ENCODE measurements at regions not wholly inside any gene's neighbourhood (a gene's known extent, or its start where the extent isn't known, plus 50 kb on each side); places are given as distances from the start of the nearest gene placed in this dataset.

DNA sequence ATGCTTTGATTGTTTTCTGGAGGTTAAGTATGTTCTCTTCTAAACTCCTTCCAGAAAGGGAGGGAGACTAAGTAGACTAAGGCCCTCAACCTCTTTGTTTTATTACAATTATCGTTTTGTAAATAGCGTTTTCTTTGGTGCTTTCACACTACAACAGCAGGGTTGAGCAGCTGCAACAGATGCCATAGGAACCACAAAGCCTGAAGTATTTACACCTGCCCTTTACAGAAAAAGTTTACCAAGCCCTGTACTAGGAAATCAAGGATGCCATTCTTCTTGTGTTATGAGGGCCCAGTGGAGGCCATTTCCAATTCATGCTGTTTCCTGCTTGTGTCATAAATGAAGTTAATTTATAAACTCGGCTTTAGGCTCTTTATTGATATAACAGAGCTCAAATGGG, 914.8 kb downstream of the DCDC2C start:
- no peak for DNase-seq

DNA sequence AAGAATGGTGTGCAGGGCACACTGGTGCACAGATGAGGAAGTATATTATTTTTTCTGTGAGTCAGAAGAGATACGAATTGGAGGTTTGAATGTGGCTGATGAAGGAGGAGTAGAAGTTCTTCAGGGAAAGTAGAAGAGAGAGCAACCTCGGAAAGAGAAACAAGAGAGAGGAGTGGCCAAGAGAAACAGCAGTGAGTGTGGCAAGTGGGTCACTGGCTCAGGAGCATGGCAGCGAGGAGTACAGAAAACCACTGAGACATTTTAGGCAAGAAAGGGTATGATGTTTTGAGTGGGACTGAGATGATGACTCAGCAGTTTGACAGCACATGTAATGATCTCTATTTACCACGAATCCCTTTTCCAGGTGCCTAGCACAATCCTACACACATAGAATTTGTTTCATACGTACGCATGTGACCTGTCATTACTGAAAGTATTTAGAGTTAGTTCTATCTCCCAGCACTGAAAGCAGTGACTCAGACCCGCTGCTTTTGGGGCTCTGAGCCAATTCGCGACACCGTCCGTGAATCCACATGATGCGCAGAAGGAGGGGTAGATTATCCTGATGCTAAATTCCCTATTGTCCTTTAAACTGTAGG, 915.4 kb downstream of the DCDC2C start:
- no peak for DNase-seq

DNA sequence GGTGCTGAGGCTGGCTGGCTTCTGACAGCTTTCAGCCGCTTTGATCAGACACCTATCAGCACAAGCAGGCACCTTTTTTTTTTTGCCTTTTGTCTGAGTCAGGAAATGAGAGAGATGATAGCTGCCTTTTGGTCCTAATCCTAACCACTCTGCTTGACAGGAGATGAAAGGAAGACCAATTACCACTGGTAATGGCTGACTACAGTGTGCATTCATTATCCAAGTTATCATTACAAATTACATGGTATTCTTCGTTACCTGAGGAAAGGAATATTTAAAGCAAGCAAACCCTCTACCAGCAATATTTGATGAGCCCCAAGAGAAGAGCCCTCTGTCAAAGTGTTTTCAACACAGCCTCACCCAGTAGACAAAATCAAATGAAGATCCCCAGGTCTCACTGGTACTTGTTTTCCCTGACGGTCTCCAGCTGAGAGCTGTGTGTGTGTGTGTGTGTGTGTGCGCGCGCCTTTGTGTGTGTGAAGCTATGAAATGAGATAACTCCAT, 925.7 kb downstream of the DCDC2C start:
- DNase-seq: no peak

DNA sequence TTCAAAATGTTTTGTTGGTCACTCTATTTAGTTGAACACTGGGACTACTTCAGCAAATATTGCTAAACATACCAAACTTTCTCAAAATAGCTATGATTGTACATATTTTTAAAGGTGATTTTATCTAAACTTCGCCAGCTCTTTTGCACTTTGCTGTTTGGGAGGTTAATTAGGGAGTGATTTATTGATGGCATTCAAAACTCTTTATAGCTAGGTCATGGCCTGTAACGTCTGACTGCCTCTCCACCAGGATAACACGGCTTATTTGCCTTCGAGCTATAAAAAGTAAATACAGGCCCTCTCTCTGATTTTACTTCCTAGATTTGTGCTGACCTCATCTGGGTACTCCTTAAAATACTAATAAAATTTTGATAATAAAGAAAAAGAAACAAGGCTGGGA, 931.9 kb downstream of the DCDC2C start:
- DNase-seq: no peak

DNA sequence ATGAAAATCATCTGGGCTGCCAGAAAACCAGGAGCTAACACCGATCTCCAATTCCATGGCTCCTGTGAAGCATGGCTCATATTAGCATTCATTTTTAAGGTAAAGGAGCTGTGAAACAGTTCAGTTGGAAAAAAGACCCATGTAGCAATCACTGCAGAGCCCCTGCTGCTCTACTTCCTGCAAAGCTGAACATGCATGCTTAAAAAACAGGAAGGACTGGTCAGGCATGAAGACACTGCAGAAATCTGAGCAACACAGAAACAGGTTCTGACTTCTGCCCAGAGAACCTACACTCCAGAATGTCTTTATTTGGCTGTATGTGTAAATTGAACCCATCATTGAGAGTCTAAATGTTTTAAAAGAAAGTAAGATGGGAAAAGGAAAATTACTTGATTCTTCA, 950.6 kb downstream of the DCDC2C start:
- no peak for DNase-seq

DNA sequence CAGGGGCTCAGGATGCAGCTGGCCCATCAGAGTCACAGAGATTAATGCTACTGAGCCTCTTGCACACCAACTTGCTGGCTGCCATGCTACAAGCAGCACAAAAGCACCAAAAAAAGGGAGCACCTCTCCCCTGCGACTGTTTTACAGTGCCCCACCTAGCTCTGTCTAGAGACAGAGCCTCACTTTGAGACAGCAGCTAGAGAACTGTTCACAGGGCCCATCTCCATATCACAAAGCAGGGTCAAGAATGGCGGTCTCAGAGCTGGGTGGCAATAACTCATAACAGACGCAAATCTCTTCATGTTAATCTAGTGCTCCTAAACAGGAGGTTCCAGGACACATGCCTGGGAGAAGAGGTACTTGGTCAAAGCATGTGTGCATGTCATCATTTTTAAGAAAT, 953.0 kb downstream of the DCDC2C start:
- no peak for DNase-seq

DNA sequence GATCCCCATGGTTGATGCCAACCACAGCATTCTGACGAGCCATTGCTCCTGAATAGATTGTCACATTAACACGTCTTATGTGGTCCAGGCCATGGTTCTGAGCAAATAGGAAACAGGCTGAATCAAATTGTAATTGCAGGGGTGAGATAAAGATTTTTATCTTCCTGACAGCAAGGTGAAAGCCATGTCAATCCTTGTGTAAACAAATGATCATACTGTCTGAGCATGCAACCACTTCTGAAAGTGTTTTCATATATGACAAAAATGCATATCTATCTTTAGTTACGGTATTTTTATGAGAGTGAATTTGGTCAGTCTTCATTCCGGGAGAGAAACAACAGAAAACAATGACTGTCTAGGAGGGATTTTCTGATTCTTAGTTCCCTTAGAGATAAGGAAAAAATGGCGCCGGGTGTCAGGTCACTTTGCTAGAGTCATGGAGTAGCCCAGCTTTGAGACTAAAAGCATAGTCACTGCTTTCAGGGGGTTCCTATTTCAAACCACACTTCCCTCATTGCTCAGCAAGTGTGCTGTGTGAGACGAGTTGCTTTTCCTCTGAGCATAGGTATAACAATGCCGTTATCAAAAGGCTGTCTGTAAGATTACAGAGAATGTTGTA, 958.9 kb downstream of the DCDC2C start:
- DNase-seq: no peak

DNA sequence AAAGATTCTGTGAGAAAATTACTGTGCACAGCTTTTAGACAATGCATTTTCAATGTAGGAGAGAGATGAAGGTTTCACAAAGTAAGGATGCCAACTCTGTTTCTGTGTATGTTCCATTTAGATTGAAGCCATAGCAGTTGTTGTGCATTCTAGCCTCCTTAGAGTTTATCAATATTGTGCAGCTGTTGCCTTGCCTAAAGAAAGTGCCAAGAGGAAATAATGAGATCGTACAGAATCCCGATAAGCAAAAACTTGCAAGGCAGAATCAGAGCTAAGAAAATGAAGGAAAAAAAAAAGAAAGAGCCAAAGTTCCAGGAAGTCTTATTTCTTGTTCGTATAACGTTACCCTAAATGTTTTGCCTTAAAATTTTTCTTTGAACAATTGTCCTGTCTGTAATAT, 965.0 kb downstream of the DCDC2C start:
- no peak for DNase-seq

DNA sequence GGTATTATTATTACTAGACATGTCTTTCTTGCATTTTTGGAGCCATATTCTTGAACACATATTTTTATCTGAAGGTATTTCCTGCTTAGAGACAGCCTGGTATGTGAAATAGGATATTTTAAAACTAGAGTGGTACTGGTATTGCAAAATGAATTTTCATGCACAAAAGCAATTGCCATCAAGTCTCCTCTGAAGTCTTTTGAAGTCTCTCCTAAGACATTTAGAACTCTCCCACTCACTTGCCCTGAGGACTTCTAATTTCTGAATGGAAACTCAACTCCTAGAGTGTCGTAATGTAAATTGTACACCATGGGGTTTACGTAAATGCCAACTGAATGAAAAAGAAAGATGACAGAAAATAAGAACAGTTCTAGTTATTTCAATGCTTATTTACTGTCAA, 967.0 kb downstream of the DCDC2C start:
- no peak for DNase-seq

DNA sequence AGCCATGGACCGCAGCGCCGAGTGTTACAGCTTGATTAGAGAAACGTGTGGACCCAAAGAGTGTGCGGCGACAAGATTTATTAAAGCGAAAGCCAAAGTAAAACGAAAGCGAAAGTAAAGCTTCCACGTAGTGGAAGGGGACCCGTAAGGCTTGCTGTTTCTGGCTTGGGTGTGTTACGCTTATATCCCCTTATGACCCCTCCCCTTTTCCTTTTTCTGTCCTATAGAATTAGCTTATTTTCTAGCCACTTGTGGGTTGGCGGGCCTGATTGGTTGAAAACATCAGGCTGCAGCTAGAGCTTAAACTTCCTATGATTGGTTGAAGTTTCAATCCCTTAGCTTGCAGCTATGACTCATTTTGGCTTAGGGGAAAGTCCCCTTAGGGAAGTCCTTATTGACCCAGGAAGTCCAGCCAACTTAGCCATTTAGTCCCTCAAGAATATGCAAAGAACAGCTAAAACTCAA, 969.7 kb downstream of the DCDC2C start:
- no peak for DNase-seq

DNA sequence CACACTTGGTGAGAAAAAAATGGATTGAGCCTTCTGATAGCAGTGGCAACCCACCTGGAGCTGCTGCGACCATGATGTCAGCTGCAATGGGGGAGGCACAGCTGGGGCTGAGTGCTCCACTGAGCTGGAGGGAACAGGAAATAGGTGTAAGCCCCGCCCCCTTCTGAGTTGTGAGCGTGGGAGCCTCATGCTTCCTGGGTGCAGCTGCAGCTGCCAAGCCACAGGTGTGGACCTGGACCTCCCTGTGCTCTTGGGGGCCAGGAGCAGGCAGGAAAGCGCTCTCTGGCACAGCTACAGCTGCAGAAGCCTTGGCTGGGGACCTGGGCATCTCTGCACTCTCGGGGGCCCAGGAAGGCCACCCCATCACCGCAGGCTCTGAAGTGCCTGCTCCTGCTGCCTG, 970.6 kb downstream of the DCDC2C start:
- no peak for DNase-seq

DNA sequence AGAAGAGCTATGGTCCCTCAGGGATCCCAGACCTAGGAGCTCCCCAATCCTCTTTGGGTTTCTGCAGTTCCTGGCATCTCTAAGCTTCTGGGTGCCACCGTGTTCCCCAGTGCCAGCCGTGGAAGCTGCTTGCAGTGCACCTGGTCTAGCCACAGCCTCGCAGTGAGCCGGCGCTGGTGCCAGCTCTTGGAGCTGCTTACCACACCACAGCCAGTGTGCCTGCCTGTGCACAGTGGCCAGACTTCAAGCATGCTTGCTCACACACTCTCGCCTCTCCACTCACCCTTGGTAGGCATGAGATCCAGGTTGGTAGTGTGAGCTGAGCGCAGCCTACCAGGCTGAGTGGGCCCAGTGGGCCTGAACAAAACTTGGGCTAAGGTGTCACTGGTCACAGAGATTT, 971.9 kb downstream of the DCDC2C start:
- DNase-seq: no peak

DNA sequence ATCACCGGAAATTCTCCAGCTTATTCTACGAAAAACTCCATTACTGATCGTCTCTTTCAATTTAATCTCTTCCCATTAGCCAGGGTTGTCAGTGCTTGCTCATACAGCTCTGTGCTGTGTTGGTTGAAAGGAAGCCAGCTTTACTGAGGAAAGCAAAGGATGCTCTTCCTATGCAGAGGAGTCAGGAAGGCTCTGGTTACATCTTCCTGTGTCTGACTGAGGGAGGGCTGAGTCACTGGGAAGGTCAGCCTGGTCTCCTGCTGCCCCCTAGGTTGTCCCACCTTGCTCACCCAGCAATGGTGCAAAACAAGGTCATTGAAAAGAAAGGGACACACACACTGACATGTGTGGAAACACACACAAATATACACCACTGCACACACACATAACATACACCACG, 975.6 kb downstream of the DCDC2C start:
- DNase-seq: no peak

DNA sequence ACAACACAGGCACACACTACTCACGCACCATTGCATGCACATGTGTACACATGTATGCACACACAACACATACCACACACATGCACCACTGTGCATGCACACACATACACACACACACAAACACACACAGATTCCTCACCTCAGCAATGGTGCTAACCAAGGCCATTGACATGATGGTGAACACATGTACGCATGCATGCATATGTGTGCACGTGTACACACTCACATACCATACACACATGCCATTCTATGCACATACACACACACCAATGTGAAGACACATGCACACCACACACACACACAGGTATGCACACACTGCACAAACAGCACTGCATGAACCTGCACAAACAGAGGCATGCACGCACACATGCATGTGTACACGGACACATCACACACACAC, 976.0 kb downstream of the DCDC2C start:
- no peak for DNase-seq

DNA sequence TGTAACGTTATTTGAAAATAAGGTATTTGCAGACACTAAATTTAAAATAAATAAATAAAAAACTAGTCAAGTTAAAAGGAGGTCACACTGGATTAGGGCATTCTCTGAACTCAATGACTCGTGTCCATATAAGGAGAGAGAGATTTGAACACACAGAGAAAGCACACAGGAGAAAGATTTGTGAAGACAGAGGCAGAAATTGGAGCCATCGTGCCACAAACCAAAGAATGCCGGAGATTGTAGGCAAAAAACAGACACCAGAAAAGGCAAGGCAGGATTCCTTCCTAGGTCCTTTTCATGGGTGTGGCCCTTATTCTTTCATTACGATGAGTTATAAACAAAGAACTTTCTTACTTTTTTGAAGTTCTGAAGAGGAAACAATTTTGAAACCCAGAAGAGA, 981.5 kb downstream of the DCDC2C start:
- no peak for DNase-seq

DNA sequence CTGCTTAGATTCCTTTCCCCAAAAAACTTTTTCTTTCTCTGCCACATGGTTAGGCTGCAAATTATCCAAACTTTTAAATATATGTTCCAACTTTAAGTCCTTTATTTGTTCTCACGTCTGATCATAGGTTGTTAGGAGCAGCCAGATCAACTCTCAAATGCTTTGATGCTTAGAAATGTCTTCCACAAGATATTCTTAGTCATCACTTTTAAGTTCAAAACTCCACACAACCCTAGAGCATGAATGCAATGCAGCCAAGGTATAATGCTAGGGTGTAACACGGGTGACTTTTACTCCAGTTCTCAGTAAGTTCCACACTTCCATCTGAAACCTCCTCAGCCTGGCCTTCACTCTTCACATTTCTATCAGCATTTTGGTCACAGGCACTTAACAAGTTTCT, 987.5 kb downstream of the DCDC2C start:
- no peak for DNase-seq

DNA sequence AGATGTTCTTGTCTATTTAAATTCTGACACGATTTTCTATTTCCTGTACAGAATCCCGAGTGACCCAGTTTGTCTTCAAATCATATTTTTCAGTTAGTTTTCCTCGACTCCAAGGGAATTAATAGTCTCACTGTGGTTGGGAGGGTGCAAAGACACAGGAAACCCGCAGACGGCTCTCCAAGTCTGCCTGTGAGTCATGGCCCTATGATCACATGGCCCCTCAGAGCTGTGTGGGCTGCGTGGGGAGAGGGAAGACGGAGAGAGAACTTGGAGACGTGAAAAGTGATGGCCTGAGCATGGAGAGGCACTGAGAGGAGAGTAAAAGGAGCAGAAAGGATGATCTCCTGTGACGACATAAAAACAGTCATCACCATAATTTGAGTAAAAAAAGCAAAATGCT, 989.9 kb downstream of the DCDC2C start:
- no peak for DNase-seq

DNA sequence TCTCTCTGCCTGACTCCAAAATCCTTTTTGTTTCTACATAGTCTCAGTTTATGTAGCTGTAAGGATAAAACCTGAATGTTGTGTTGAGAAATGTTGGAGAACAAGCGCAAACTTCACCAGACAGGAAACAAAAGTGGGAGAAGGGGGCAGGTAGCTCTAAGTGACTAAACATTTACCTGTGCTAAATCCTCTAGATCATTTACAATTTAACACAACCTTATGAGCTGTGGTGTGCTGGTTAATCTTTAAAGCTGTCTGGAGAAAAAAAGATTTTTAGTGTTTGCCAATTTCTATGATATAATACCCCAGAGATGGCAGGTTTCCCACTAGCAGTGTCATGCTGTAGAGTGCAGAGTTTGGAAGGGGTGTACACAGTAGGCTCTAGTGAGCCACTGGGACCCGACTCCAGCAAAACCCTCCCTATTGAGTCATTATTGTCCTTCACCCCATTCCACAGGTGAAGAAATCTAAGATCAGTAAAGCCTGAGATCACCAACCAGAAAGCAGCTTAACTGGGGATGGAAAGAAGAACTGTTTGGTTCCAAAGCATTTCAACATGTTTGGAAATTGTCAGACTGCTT, 992.0 kb downstream of the DCDC2C start:
- no peak for DNase-seq

DNA sequence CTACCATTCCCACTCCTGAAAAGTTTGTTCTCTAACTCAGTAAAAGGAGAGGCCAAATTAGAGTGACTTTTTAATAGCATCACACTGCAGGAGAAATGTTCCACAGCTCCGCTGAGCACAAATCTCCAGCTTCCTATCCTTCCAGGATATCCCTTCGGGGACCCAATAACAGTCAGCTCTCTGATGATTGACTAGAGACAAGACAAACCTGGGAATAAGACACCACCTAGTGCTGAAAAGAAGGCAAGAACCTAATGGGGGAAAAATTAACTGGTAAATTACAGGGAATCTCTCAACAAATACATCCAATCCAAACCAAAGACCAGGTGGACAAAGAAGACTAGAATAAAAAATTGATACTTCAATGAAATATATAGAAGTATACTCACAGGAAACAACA, 977.1 kb upstream of the SOX11 start:
- no peak for DNase-seq

DNA sequence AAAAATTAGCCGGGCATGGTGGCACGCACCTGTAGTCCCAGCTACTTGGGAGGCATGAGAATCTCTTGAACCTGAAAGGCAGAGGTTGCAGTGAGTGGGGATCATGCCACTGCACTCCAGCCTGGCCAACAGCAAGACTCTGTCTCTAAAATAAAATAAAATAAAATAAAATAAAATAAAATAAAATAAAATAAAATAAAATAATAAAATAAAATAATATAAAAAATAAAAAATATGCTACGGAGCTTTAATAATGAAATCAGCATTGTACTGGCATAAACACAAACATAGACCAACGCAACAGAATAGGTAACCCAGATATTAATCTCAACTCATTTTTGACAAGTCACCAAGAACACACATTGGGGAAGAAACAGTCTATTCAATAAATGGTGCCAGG, 973.4 kb upstream of the SOX11 start:
- no peak for DNase-seq

DNA sequence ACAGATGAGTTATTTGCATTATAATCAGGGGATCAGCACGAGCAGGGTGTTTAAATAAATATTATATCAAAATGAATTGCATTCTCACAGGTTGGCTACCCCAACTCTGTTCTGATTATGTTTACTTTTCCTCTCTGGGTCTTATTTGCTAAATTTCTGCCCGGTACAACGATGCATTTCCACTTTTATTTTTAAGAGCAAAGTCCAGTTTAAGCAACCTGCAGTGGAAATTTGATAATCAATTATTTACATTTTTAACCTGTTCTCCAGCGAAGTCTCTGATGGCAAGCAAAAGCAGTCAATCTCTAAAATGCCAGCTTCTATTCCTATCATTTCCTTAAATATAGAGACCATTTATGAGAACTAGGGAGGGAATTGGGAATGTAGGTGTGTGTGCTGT, 966.6 kb upstream of the SOX11 start:
- DNase-seq: no peak

DNA sequence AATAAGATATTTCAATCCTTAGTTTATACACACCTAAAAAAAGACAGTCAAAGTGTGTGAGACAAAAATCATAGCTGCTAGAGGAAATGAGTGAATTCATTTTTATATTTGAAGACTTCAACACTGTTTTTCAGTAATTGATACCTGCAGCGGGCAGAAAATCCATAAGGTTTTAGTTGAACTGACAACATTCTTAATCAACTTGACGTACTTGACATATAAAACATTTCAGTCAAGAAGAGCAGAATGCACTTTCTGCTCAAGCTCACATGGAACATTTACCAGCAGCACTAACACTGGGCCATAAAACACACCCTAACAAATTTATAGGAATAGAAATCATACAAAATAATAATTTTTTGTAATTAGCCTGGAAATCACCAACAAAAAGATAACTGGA, 959.6 kb upstream of the SOX11 start:
- DNase-seq: no peak

DNA sequence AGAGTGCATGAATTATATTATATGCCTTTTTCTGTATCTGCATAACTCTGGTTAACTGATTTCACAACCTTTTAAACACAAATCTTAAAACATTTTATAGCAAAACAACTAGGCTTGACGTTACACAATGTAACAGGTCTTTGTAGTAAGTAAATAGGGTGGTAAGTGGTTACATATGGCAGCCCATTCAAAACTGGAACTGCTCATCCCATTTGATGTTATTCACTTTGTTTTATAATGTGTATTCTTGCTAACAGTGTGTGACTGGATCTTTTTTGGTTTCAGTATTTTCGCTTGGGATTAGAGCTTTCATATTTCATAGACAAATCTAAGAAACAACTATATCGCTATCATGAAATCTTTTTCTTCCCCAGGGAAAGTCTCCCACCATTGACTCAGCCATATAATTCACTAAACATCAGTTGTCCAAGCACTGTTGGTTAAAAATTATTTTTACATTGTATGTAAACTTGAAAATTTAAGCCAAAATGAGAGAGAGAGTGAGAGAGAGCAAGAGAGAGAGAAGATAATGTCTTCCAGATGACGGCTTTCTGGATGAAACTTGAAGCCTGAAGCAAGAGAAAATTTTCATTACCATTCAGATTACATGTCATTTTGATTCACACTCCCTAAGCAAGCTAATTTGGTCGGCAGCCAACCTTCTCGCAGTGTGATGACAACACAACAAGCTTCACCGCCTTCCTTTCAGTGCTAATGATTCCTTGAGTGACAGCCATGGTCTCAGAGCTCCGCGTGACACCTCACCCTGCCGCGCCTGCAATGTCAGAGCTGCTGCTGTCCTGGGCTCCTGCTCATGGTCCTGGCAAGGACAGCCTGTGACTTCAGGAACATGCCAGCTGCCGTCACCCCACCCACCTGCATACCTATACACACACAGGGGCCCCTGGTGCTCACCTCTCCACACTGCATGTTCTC, 946.9 kb upstream of the SOX11 start:
- DNase-seq: no peak

DNA sequence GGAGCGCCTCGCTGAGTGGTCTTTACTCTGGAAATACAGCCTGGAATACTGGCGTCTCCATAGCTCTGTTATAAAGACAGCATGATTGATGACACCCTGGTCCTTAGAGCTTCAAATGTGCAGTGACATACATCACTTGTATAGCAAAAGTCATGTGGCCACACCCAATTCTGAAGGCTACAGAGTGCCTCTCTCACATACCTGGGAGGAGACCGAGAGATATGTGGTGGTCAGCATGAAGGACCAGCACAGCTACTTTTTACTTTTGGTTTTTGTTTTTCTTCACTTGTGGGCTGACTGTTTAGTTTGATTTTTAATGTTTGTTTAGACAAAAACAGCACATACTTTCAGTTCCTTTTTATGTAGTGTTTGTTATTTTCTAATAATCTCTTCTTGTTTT, 938.5 kb upstream of the SOX11 start:
- DNase-seq: no peak

Measured in activated effector memory CD4-positive, alpha-beta T cell treated with anti-CD3 and anti-CD28 coated beads, Interleukin-2, amount 50 U/mL, for 16 hours (primary cell).